Heart left ventricle (tissue), 13 donors: ENCODE measurements at regions not wholly inside any gene's neighbourhood (a gene's known extent, or its start where the extent isn't known, plus 50 kb on each side); places are given as distances from the start of the nearest gene placed in this dataset.

Experiments used
- POLR2A ChIP-seq, 2 donors: fragments of 450-650 bp; IDR thresholded peaks; one replicate each; pipeline ENCODE4 v1.6.1; 2017; ENCODE audit warnings: antibody characterized with exemption in 2 of 2, mild to moderate bottlenecking in 2 of 2, moderate library complexity in 2 of 2
- TF ChIP-seq, protein P1 (sequence below), 12 donors: fragments of 200-600 bp; sonication (generic) in 4 of 12; IDR thresholded peaks; one replicate each; pipeline versions ENCODE4 v1.5.0 to v1.8.0; 2018 to 2022; ENCODE audit warnings: antibody characterized with exemption in 12 of 12, mild to moderate bottlenecking in 5 of 12
- donor health status: ischemic (EF 13 %, LVEDD 7.1; RV severe dilation, severe dysfunction).
- donor health status: DM: no; HTN: yes; CAD: no.
- donor health status: DM: no; HTN: no; CAD: no.
- donor health status: ischemic (EF 25% LVEDD 6.9; RV normal size, moderate dysfunction).
- donor health status: ischemic (EF 25% LVEDD 5.7; RV mildly dilated, moderate dysfunction).
- donor health status: ischemic (EF 35%, LVEDD 5.7; RV mildly dilated, moderate dysfunction).
- donor health status: nonischemic (EF 11% LVEDD 7.7; RV severe dilation, severe dysfunction).
- donor health status: DM: yes; HTN: yes; CAD: no.
- donor health status: PGD.
- donor health status: ischemic (EF 29% LVEDD 5.4; RV normal size, mild dysfunction).
- donor health status: nonischemic (EF 23%, LVEDD 6.1; RV moderate dilation, normal function).

DNA sequence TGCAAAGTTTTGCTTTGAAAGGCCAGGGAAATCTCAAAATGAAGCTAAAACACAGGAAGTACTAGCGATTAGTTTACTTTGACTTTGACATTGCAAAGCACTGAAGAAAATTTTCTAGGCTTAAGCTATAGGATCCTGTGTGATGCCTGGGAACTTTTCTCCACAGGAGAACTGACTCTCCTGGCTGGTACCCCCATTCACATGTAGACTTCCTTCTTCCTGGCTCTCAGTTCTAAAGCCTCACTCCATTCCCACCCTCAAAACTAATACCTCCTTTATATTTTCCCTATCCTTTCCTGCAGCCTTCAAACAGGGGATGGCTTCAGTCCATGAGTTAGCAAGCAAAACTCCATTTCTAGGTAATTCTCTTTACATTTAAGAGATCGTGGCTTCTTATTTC lies 189.5 kb downstream of the SLITRK1 start:
- TF ChIP-seq, protein P1, sequence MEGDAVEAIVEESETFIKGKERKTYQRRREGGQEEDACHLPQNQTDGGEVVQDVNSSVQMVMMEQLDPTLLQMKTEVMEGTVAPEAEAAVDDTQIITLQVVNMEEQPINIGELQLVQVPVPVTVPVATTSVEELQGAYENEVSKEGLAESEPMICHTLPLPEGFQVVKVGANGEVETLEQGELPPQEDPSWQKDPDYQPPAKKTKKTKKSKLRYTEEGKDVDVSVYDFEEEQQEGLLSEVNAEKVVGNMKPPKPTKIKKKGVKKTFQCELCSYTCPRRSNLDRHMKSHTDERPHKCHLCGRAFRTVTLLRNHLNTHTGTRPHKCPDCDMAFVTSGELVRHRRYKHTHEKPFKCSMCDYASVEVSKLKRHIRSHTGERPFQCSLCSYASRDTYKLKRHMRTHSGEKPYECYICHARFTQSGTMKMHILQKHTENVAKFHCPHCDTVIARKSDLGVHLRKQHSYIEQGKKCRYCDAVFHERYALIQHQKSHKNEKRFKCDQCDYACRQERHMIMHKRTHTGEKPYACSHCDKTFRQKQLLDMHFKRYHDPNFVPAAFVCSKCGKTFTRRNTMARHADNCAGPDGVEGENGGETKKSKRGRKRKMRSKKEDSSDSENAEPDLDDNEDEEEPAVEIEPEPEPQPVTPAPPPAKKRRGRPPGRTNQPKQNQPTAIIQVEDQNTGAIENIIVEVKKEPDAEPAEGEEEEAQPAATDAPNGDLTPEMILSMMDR (IDR thresholded peaks at IDR 0.05) = no peak
- no peak for TF ChIP-seq POLR2A (IDR thresholded peaks at IDR 0.05)
